Upper lobe of left lung (tissue), 6 donors: ENCODE measurements at regions not wholly inside any gene's neighbourhood (a gene's known extent, or its start where the extent isn't known, plus 50 kb on each side); places are given as distances from the start of the nearest gene placed in this dataset.

ENCODE experiments used
- ATAC-seq, 2 donors: fragments of 200-7000 bp; cut with Tn5 transposase; one replicate each; pipeline ENCODE4 v1.9.1; 2022; ENCODE audit warnings: mild to moderate bottlenecking in 2 of 2, moderate library complexity in 2 of 2; ENCODE audit not compliant: low FRiP score in 2 of 2
- DNase-seq, 2 donors: peaks; one replicate each; pipeline ENCODE4 v3.0.0-alpha.2; 2019 to 2020
- H3K27ac ChIP-seq, 4 donors: fragments of 200-600 bp; sonication (generic); one replicate each; pipeline ENCODE4 v1.5.1; 2016 to 2019
- H3K27me3 ChIP-seq, 4 donors: fragments of 200-600 bp; sonication (generic); one replicate each; pipeline ENCODE4 v1.5.1; 2017 to 2019
- H3K36me3 ChIP-seq, 4 donors: fragments of 200-600 bp; sonication (generic); one replicate each; pipeline ENCODE4 v1.5.1; 2016 to 2019
- H3K4me1 ChIP-seq, 4 donors: fragments of 200-600 bp; sonication (generic); one replicate each; pipeline ENCODE4 v1.5.1; 2018 to 2019
- H3K4me3 ChIP-seq, 4 donors: fragments of 200-600 bp; sonication (generic); one replicate each; pipeline ENCODE4 v1.5.1; 2017 to 2019; ENCODE audit warnings: mild to moderate bottlenecking in 2 of 4, moderate library complexity in 1 of 4
- H3K9me3 ChIP-seq, 4 donors: fragments of 200-600 bp; sonication (generic); one replicate each; pipeline ENCODE4 v1.5.1; 2018 to 2019
- CTCF ChIP-seq, 6 experiments: fragments of 450-650 bp in 4 of 6; fragments of 200-600 bp in 2 of 6; sonication (generic) in 2 of 6; IDR thresholded peaks; one replicate each; pipeline ENCODE4 v1.5.1; 2016 to 2019; ENCODE audit warnings: antibody characterized with exemption in 6 of 6
- EP300 ChIP-seq, 4 donors: sonication (generic); formaldehyde crosslinking; IDR thresholded peaks; one replicate each; pipeline ENCODE4 v1.5.1; 2017; ENCODE audit warnings: antibody characterized with exemption in 4 of 4, control low read depth in 2 of 4
- POLR2A ChIP-seq, 4 donors: fragments of 450-650 bp; IDR thresholded peaks; one replicate each; pipeline ENCODE4 v1.5.1; 2016 to 2017; ENCODE audit warnings: antibody characterized with exemption in 4 of 4, mild to moderate bottlenecking in 2 of 4
- POLR2AphosphoS5 ChIP-seq, 2 donors: sonication (generic); formaldehyde crosslinking; IDR thresholded peaks; one replicate each; pipeline ENCODE4 v1.5.1; 2017; ENCODE audit warnings: antibody characterized with exemption in 2 of 2
- WGBS, 2 donors: methylation state at CpG; one replicate each; pipeline ENCODE4 v1.1.5; 2017 to 2018; 5-methylcytosine and 5-hydroxymethylcytosine counted together
- donor health status: DM: no; HTN: no; CAD: no; lungs with moderate emphysema.
- donor health status: DM: no; HTN: yes; CAD: no; lungs with severe emphysema.

DNA sequence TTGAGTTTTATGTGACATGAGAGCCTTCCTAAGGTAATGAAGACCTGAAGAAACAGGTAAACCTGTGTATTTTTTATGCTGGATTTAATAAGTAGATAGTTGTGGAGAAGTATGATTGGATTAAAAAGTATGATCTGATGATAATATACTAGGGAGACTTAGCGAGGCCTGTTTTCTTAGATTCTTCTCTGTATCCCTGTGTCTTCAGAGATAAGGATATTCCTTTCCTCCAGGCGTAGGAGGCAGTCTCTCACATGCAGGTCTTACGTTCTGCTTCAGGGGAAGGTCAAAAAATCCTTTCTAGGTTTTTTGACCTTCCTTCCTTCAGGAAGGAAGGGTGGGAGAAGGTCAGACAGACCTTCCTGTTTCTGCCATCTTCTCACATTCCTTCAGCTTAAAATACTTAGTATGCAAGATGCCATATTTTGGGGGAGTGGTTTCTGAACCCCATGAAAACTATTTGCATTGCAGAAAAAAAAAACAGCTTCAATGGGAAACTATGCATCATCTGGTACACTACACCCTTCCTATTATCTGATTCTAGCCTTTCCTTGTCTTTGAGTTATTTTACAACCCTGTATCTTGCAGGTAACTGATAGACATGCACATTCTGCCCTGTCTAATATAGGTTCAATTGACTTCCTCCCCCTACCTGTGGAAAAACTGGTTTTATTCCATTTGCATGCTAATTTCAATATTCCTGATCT is 57.3 kb upstream of the ZNF608 start:
- H3K27ac ChIP-seq = no peak overlapping the region
- TF ChIP-seq EP300 (IDR thresholded peaks at IDR 0.05) (no peak), POLR2AphosphoS5 (IDR thresholded peaks at IDR 0.05) (no peak), POLR2A (IDR thresholded peaks at IDR 0.05) (no peak), CTCF (IDR thresholded peaks at IDR 0.05) (no peak)
- H3K4me3 ChIP-seq = no peak overlapping the region
- WGBS, 2 donors = 63 to 83% methylated on average over 3 of the region's 3 CpGs
- H3K4me1 ChIP-seq = peaks cover 0 to 8% (median 6%) of the 10 kb centered on the region in 4 donors
- no peaks in the 10 kb centered on the region for H3K36me3 ChIP-seq
- no peak for ATAC-seq
- H3K9me3 ChIP-seq = no peaks in the 10 kb centered on the region
- H3K27me3 ChIP-seq = no peaks in the 10 kb centered on the region
- DNase-seq = no peak

DNA sequence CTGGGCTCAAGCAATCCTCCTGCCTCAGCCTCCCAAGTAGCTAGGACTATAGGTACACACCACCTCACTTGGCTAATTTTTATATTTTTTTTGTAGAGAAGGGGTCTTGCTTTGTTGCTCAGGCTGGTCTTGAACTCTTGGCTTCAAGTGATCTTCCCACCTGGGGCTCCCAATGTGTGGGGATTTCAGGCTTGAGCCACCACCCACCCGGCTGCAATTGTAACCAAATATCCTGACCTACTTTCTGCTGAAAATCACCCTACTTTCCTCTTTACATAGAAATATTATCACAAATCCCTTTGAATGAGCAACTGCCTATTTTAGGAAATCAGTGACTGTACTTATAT is 59.6 kb upstream of the ZNF608 start:
- Histone ChIP-seq H3K4me1 (peaks cover 0 to 8% (median 6%) of the 10 kb centered on the region in 4 donors), H3K9me3 (no peaks in the 10 kb centered on the region), H3K4me3 (no peak overlapping the region), H3K27ac (no peak overlapping the region), H3K36me3 (no peaks in the 10 kb centered on the region), H3K27me3 (no peaks in the 10 kb centered on the region)
- DNase-seq (no peak), ATAC-seq (no peak)
- TF ChIP-seq CTCF (IDR thresholded peaks at IDR 0.05) (no peak), POLR2A (IDR thresholded peaks at IDR 0.05) (no peak), EP300 (IDR thresholded peaks at IDR 0.05) (no peak), POLR2AphosphoS5 (IDR thresholded peaks at IDR 0.05) (no peak)
- 87 to 100% methylated on average over 1 of the region's 1 CpG for WGBS, 2 donors

DNA sequence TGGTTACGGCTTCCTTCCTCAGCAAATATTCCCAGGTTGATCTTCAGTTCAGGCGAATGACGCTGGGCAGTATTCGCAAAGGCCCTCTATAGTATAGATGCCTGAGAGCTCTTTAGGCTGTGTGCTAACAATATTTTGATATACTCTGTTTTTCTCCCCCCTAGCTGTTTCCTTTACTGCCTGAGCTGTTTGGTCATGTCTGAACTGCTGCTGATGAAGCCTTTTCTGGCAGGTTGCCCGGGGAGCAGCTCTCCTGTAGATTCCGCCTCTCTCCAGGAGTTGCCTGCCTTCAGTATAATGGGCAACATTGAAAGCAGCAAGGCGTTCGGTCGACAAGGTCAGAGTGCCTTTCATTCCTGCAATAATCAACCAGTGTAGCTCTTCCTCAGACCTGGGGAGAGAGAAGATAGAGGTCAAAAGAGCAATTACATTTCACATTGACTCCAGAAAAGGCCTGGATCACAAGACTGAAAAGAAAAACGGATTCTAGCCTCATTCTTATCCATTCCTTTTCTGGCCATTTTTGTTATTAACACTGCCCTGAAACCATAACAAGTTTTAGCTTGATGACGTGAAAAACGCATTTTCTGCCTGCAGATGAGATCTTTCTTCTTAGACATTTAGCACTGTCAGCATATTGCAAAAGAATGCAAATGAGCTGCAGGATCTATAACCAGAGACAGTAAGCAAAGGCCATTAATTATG is 60.1 kb upstream of the ZNF608 start:
- no peaks in the 10 kb centered on the region for H3K9me3 ChIP-seq
- H3K4me3 ChIP-seq = no peak overlapping the region
- H3K4me1 ChIP-seq = peaks cover 0 to 8% (median 6%) of the 10 kb centered on the region in 4 donors
- H3K27ac ChIP-seq = no peak overlapping the region
- ATAC-seq = no peak
- 40 to 55% methylated on average over 12 of the region's 12 CpGs for WGBS, 2 donors
- TF ChIP-seq POLR2A (IDR thresholded peaks at IDR 0.05) (no peak), CTCF (IDR thresholded peaks at IDR 0.05) (no peak), EP300 (IDR thresholded peaks at IDR 0.05) (no peak), POLR2AphosphoS5 (IDR thresholded peaks at IDR 0.05) (no peak)
- H3K36me3 ChIP-seq = no peaks in the 10 kb centered on the region
- no peaks in the 10 kb centered on the region for H3K27me3 ChIP-seq
- peak in 1 of 2 donors; percentile 88 for DNase-seq

GRCh38 chr5:124808842-124809268 is 62.4 kb upstream of the ZNF608 start:
- ATAC-seq = no peak
- no peak overlapping the region for H3K27ac ChIP-seq
- 97% methylated on average over 24 of the region's 24 CpGs for WGBS, 2 donors
- no peaks in the 10 kb centered on the region for H3K9me3 ChIP-seq
- H3K36me3 ChIP-seq = no peaks in the 10 kb centered on the region
- TF ChIP-seq POLR2A (IDR thresholded peaks at IDR 0.05) (no peak), POLR2AphosphoS5 (IDR thresholded peaks at IDR 0.05) (no peak), CTCF (IDR thresholded peaks at IDR 0.05) (no peak), EP300 (IDR thresholded peaks at IDR 0.05) (no peak)
- DNase-seq = peak in 1 of 2 donors; percentile 51
- H3K4me1 ChIP-seq = peaks cover 0 to 8% (median 6%) of the 10 kb centered on the region in 4 donors
- no peaks in the 10 kb centered on the region for H3K27me3 ChIP-seq
- H3K4me3 ChIP-seq = no peak overlapping the region
